T-helper 1 cell (primary cell): ENCODE measurements at regions not wholly inside any gene's neighbourhood (a gene's known extent, or its start where the extent isn't known, plus 50 kb on each side); places are given as distances from the start of the nearest gene placed in this dataset.
"Not testable (repeated sequence)": the region's sequence is repeated elsewhere in the genome, so short reads cannot be mapped to it uniquely, and the experiment has no call there.

ENCODE experiments used
- DNase-seq, 5 donors: peaks; one replicate each; pipeline ENCODE4 v3.0.0-alpha.2; 2012 to 2020

DNA sequence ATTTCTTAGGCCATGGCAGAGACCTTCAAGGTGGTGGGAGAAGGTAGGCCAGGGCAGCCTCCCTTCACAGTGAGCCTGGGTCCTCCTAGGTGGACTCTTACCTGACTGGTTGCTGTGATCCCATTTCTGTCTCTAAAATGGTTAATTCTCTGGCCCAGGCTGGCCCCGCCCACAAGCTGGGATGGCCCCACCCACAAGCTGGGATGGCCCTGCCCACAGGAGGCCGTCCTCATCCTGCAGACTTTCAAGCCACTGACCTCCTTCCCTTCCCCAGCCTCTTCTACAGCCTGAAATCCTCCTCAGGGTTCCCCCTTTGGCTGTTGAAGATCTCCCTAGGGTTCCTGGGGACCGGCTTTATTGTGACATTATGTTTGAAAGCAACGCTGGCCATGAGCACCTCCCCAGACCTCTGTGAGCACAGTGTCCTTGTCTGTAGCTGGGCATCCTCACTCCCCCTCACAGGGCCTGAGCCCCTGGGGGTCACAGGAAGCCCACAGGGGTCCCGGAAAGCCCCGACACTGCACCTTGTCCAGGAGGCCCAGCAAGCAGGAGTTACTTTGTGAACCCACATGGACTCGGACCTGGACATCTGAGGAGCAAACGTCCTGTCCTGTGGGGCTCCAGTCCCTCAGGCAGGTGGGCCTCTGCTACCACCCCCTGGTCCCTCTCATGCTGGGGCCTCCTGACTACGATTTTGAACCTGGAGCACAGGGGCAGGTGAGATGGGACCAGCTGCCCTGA lies 621.7 kb downstream of the MATN1 start:
- DNase-seq, result no peak

DNA sequence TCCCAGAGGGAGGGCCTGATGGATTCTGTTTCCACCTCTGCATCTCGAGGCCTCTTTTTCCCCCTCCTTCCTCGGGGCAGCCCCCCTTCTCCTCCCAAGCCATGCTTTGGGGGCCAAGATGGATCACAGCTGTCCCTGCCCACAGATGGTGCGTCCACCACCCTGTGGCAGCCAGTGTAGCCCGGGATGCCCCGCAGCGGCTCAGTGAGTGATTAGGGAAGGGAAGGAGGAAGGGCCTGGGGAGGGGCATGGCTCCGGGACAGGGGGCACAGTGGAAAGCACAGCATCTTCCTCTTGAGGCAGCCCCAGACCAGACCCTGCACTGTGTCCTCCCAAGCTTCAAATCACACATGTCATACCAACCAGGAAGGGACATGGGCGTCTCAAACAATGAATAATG lies 622.4 kb downstream of the MATN1 start:
- no peak for DNase-seq

DNA sequence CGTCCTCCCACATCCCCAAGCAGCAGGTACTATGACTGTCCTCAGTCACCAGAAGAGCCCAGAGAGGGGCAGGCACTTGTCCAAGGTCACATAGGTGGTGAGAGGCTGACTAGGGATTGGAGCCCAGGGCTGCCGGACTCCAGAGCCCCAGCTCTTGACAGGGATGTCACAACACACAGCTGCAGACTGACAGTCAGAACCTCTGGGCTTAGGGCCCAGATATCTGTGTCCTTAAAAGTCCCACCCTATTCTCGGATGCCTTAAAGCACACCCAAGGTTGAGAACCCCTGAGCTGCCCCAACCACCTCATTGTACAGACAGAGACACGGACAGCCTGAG lies 622.9 kb downstream of the MATN1 start:
- no peak for DNase-seq

DNA sequence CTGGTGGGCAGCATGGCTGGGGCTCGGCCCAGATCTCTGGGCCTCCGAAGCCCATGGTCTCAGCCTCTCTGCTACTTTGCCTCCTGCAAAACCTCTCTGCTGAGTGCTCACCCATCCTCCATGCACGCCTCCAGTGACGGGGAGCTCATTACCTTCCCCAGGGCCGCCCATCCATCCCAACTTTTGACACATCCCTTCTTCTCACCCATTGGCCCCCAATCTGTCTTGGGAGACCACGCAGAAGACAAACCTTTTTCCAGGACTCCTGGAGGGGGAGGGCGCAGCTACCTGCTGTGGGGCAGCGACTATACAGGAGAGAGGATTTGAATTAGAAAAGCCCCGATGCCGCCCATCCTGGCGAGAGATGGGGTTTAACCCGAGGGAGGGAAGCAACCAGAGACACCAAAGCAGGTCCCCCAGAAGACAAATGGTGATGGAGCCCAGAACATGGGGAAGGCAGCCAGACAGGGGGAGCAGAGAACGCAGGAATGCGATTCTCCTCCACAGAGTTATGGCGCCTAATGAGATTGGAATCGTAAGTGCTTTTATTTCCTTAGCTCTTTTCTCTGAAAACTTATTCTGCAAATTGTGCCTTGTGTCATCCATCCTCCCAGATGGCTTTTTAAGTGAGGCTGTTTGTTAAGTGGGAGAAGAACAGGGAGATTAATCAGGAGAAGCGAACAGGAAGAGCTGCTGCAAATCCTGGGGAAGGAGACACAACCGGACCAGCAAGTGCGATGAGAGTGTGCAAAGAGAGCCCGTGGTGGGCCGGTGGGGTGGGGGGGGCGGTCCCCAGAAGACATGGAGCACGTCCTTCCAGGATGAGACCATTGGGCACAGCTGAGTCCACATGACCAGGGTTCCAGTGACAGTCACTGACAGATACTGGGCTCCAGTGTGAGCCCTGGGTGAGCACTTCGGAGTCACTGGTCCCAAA lies 623.5 kb downstream of the MATN1 start:
- DNase-seq, result no peak

DNA sequence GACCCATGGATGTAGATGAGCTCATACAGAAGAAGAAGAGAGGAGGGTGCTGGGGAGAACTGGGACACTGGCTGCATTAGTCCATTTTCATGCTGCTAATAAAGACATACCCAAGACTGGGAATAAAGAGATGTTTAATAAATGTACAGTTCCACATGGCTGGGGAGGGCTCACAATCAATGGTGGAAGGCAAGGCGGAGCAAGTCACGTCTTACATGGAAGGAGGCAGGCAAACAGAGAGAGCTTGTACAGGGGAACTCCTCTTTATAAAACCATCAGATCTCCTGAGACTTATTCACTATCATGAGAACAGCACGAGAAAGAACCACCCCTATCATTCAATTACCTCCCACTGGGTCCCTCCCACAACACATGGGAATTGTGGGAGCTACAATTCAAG lies 625.5 kb downstream of the MATN1 start:
- DNase-seq, result not testable (repeated sequence)

DNA sequence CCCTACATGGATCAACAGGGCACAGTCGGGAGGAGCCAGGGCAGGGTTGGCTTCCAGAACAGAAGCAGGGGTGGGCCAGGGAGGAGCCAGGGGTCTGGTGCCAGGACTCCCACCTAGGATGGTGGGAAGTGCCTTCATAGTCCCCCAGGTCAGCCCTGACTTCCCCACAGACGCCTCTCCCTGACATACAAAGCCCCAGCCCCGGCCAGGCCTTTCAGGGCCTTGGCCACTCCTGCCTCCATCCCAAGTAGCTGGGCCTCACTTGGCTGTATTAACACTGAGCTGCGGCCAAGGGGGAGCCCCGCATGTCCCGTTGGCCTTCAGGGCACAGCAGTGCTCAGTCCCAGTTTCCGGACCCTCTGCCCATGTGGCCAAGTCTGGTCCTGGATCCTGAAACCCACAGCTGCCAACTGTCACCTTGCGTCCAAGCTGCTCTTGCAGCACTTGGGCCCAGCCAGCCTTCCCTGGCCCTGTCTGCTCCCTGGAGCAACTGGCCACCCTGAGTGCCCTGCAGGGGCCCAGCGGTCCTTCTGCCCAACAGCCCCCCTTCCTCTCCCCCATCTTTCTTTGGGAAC lies 627.8 kb downstream of the MATN1 start:
- DNase-seq, result no peak

DNA sequence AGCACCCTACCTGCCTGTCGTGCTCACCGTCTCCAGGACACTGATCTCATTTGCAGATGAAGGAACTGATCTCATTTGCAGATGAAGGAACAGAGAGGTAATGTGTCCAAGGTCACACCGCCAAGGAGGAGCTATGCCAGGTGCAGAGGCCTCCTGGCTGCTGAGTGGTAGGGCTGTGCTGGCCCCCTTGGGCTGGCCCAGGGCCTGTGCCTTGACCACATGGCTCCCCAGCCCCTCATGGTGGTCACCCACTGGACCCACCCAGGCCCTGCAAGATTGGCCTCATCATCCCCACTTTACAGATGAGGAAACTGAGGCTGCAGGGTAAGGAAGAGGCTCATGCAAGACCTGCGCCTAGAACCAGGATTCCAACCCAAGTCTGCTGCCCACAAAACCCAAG lies 628.3 kb downstream of the MATN1 start:
- DNase-seq, result no peak

DNA sequence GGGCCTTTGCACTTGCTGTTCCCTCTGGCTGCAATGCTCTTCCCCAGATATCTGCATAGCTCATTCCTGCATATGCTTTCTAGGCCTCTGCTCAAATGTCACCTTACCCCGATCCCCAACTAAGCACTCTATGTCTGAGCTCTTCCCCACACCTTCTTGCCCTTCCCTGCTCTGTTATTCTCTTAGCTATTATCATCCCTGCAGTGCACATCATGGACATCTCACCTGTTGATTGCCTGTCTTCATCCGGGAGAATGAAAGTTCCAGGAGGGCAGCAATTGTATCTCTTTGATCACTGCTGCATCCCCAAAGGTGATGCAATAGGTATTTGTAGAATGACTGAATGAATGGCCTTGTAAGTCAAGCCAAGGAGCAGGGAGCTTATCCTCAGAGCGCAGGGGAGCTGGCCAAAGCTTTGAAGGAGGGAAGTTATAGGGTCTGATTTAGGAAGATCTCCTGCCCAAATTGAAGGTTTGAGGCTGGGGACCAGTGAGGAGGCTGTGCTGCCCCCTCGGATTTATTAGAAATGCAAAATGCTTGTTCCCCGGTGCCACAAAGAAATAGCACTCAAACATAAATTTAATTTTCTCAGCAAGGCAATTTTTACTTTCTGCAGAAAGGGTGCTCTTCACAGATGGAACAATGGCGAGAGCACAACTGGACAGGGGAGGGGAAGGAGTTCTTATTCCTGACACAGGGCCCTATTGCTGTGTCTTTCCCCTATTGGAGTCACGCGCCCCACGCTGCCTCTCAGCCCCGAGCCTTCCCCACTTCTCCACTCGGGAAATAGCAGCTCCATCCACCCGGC lies 631.1 kb downstream of the MATN1 start:
- DNase-seq, result no peak

DNA sequence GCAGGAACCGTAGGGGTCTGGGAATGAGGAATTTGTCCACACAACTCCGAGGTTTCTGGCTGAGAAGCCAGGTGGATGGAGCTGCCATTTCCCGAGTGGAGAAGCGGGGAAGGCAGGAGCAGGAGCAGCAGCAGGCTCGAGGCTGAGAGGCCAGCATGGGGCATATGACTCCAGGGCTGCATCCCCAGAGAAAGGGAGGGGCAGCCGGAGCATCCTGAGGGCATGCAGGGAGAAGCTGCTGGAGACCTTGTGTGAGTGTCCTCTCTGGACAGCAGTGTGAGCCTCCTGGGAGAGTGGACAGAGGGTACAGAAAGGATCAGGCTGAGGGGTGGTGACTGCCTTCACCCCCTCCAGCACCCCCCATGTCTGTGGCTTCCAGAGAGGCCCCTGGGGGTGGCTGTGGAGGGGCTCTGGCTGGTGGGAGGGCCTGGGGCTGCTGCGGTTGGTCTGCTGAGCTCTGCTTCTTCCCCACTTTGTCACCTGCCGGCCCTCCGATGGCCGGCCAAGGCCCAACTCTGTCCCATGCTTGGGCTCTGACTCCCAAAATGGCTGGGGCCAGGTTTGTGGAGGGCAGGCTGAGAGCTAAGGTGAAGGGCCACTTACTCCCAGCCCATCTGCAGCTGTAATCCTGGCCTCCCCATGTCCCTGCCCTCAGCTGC lies 633.1 kb downstream of the MATN1 start:
- no peak for DNase-seq

DNA sequence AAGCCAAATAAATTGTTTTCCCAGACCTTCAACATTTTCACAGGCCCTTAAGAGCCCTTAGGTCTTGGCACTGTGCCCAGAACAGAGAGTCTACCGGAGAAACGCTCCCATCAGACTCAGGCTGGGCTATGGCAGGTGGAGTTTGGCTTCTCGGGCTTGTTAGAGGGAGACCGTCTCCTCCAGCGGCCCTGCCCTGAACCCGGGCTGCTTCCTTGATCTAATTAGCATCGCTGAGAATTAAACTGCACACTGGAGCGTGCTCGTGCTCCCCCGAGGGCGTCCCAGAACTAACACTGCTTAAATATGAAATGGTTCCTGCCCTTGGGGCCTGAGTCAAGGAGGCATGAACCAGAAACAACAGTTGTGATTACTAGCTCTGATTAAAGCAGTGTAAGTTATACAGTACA lies 634.4 kb downstream of the MATN1 start:
- no peak for DNase-seq

DNA sequence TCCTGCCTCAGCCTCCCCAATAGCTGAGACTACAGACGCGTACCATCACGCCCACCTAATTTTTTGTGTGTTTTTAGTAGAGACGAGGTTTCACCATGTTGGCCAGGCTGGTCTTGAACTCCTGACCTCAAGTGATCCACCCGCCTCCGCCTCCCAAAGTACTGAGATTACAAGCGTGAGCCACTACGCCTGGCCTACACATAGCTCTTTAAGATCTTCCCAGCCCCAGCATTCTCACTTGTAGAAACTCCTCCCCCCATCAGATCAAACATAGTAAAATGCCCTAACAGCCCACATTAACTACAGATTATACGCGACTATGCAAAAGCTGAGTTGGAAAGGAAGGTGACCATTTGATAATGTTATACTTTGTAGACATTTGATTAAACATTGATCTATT lies 634.8 kb downstream of the MATN1 start:
- DNase-seq, result no peak

DNA sequence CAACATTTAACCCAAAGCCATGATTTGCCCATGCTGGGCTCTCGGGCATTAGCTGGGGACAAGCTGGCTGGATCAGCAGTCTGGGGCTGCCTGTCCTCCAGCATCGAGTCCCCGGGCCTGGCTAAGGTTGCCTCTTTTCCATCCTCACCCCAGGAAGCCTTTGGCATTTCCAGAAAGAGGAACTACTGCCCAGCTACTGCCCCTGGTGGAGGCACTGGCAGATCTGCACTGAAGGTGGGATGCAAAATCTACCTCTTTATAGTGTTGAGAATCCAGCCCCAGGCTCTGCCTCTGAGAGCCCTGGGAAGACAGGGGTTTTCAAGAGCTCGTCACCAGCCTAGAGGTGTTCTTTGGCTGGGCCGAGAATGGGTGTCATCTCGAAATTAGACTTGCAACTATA lies 635.9 kb downstream of the MATN1 start:
- DNase-seq, result no peak

DNA sequence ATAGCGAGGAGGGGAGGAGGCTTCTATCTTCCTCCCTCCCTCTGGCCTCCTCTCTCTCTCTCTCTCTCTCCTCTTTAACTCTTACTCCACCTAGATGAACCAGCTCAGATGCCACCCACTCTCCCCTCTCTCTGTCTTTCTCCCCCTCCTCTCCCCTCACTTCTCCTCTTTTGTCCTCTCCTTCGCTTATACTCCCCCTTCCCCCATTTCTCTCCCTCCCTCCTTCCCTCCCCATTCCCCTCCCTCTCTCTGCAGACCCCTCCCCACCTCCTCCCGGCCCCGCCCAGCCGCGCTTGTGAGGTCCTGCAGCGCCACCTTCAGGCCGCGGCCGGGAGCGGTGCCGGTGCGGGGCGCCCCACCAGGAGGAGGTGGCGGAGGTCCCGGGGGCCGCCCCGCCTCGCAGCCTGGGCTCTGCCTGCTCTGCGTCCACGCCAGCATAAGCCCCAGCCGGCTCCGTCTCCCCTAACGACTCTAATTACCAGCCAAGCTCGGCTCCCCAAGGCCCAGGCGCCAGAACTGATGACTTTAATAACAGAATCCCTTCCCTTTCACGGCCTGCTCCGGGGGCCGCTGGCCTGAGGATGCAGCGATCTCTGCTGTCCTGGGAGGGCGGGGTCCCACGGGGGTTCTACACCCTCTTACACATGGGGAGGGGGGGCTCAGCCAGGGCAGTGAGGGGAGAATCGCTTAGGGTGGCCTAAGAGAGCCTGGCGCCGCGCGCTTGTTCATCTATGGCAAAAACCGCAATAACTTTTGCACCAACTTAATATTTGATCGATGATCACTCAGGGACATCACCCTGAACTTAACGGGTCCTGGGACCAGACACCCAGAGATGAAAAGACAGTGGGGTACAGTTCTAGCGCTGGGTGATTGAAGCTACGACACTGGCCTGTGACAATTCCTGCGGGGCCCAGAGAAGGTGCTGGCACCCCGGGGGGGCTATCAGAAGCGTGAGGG lies 637.3 kb downstream of the MATN1 start:
- peak in 1 of 5 donors; percentile 20 for DNase-seq

DNA sequence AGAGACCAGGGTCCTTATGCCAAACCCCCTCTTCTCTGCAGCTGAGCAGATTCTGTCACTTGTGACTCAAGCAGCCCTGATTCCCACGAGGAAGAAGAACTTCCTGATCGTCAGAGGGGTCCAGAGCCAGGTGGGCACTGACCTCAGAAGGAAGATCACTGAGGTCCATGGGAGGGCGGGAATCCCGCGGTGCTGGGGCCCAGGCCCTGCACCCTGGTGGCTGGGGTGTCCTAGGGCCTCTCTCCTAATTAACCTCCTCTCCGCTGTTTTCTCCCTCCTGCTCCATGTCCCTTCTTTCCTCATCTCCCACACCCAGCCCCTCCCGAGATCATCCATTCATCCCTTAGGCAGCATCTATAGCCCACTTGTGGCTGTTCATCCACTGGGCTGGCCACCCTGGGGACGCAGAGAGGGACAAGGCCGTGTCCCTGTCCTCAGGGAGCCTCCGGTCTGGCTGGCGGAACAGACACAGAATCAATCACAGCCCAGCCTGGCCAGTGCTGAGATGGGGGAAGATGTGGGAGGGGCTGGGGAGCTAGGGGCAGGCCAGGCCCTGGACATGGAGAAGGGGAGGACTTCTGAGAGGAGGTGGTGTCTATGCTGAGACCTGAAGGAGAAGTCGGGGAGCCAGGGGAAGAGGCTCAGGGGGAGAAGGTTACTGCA lies 638.3 kb downstream of the MATN1 start:
- no peak for DNase-seq

DNA sequence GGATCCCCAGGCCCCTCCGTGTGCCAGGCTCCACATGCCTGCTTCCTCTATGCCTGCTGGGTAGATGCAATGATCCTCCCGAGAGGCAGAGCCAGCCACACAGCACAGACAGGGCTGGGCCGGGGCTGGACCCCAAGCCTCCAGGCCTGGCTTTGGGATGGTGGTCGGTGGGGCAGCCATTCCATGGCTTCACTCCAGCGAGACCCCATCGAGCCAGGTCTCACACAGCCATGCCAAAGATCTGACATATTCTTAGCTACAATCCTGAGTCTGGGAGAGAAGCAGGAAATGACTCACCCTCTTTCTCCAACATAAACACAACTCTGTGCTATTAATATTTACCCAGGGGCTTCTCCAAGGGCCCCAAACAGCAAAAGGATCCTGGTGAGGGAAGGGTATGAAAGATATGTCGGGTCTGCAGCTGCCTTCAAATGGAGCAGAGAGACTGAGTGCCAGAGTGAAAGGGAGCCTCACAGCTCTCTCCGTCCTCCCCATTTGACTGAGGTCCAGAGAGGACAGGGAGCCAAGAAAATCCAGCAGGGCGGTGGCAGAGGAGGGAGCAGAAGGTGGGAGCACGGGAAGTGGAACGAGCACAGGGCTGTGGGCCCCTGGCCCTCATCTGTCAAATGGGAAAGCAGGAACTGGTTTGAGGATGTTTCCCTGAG lies 639.5 kb downstream of the MATN1 start:
- DNase-seq, result no peak

DNA sequence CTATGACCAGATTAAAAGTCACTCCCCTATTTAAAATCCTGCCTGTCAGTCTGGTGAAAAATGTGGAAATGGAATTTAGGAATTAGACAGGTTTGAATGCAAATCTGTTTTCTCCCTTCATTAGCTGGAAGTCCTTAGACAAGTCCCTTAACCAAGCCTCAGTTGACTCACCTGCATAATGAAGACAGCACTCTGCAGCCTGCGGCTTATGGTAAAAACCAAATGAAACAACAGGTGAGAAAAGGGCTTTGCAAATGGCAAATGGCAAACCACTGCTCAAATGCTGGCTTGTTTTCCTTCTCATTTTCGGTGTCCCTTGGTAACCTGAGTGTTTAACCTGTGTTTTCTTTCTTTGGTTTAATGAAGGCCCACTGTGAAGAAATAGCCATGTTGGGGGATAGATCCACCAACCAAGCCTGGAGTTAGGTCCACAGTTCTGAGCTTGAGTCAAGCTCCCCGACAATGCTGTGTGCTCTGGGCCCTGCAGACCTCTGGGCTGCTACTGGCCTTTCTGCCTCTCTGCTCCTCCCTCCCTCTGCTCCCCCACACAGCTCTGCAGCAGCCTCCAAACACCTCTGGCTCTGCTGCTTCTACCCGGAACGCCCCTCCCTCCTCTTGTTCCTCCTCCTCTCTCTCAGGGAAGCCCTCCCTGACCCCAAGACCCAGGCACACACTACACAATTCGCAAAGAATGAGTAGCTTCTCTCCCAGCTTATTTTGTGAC lies 641.8 kb downstream of the MATN1 start:
- DNase-seq, result no peak

DNA sequence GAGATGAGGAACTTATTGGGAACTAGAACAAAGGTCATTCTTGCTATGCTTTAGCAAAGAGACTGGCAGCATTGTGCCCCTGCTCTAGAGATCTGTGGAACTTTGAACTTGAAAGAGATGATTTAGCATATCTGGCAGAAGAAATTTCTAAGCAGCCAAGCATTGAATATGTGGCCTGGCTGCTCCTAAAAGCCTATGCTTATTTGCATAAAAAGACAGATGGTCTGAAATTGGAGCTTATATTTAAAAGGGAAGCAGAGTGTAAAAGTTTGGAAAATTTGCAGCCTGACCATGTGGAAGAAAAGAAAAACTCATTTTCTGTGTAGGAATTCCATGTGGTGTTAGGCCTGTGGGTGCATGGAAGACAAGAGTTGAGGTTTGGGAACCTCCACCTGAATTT lies 647.5 kb downstream of the MATN1 start:
- not testable (repeated sequence) for DNase-seq

DNA sequence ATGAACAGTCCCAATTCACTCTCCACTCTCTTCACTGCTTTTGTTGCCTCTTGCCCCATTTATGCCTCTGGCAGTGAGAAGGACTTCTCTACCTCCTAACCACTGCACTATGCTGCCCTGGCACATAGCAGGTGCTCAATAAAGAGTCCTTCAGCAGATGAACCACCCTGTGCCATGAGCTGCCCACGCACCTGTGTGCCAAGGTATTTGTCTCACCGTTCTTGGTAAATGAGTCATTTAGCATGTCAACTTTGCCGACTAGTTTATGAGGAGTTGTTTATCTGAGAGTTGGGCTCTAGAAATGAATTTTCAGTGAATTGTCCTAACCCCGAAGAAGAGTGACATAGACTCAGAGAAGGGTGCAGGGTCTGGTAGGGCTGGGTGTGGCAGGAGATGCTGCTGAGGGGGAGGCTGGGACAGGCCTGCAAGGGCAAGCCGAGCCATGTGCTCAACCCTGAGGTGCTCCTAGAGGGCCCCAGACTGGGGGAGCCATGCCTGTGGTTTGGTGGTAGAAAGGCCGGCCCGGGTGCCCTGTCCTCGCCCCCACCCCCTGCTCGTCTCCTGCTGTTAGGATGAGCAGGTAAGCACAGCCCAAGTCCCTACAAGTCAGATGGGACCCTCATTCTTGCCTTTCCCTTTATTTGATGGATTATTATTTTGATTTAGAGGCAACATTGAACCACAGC lies 654.5 kb downstream of the MATN1 start:
- no peak for DNase-seq

DNA sequence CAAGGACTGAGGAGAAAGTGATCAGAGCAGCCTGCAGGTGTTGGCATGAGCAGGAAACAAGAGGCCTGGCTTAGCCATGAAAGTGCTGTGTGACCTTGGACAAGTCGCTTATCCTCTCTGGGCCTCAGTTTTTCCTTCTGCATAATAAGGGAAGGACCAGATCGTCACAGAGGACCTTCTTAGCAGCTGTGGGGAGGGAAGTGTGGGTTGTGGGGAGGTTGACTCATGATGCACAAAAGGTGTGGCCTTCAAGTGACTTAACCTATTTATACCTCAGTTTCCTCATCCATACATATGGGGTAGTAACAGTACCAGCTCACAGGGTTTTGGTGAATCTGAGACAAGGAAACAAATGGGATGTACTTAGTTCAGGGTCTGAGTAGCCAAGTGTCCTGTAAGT lies 658.8 kb downstream of the MATN1 start:
- DNase-seq, result no peak
